ENCODE measurements at regions not wholly inside any gene's neighbourhood (a gene's known extent, or its start where the extent isn't known, plus 50 kb on each side); places are given as distances from the start of the nearest gene placed in this dataset.

- TF ChIP-seq REST (IDR thresholded peaks at IDR 0.05; ENCODE audit: insufficient read depth in 1 of 2, low read depth in 2 of 2, low read length in 2 of 2) = no peak
These were observed 1346.4 kb downstream of the EFNA5 start for GRCh38 chr5:106324356-106324755.

DNA sequence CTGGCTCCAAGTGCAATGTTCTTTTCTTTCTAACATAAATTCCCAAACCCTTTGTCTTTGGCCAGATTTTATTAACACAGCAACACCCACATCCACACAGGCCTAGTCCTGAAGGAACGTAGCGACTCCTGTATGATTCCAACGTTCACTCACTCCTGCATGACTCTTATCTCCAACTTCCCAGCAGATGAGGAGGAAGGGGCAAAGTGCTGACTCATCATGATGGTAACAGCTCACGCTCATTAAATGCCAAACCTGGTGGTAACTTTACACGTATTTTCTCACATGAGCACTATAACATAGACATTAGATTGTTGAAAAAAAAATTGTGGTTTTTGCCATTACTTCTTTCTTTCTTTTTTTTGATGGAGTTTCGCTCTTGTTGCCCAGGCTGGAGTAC, 1349.5 kb downstream of the EFNA5 start:
- no peak for TF ChIP-seq POLR2AphosphoS5 (IDR thresholded peaks at IDR 0.05; ENCODE audit: low read depth, low read length)
- no peak for TF ChIP-seq TAF1 (IDR thresholded peaks at IDR 0.05; ENCODE audit: borderline replicate concordance, insufficient read depth, low read length)
- TF ChIP-seq FOXP2 (optimal IDR thresholded peaks at IDR 0.05; ENCODE audit: borderline replicate concordance, extremely low read depth, extremely low read length, insufficient read depth) = no peak
- no peak for TF ChIP-seq SIN3A (IDR thresholded peaks at IDR 0.05; ENCODE audit: borderline replicate concordance, insufficient read depth, low read length)
- TF ChIP-seq REST (IDR thresholded peaks at IDR 0.05; ENCODE audit: insufficient read depth in 1 of 2, low read depth in 2 of 2, low read length in 2 of 2) = no peak

DNA sequence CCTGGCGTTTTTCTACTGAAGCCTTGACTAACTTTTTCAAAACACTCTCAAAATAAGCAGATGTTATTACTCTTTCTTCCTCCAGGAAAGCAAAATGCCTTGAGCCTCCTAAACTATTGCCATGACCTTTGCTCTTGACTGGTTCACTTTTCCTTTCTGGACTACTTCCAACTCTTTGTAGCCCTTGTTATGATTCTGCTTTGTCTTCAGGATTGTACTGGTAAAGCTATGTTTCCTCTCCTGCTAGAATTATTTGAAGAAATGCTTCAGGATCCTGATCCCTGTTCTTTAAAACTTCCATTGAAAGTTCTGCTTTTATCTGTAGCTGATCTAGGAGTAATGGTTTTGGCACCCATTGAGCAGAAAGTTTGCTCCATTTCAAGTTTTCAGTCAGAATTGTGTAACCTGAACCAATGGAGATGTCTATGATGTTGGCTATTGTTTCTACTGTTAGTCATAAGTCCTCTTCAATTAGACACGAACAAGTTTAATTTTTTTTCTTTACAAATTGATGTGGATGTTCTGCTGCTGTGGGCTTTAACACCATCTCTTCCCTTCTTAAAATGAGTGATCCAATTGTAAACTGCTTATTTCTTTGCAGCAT, 1356.4 kb downstream of the EFNA5 start:
- TF ChIP-seq SIN3A (IDR thresholded peaks at IDR 0.05; ENCODE audit: borderline replicate concordance, insufficient read depth, low read length) (no peak), FOXP2 (optimal IDR thresholded peaks at IDR 0.05; ENCODE audit: borderline replicate concordance, extremely low read depth, extremely low read length, insufficient read depth) (no peak), TAF1 (IDR thresholded peaks at IDR 0.05; ENCODE audit: borderline replicate concordance, insufficient read depth, low read length) (no peak), POLR2AphosphoS5 (IDR thresholded peaks at IDR 0.05; ENCODE audit: low read depth, low read length) (no peak), REST (IDR thresholded peaks at IDR 0.05; ENCODE audit: insufficient read depth in 1 of 2, low read depth in 2 of 2, low read length in 2 of 2) (no peak)

DNA sequence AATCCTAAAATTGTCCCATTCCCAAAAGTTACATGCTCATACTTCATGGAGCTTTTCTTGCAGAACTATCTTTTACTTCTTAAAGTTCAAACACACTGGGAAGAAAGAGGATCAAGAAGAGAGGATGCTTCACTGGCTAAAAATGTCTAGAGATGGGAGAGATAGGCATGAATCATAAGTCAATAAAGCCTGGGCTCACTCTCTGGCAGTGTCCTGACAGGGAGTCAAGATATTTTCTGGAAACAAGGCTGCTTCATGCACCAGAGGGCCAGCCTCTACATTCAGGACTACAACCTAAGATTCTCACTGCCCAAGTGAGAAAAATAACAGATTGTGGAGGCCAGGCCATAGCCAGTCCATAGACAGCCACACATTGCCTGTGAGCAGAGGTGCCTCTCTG, 1358.4 kb downstream of the EFNA5 start:
- no peak for TF ChIP-seq POLR2AphosphoS5 (IDR thresholded peaks at IDR 0.05; ENCODE audit: low read depth, low read length)
- no peak for TF ChIP-seq TAF1 (IDR thresholded peaks at IDR 0.05; ENCODE audit: borderline replicate concordance, insufficient read depth, low read length)
- TF ChIP-seq REST (IDR thresholded peaks at IDR 0.05; ENCODE audit: insufficient read depth in 1 of 2, low read depth in 2 of 2, low read length in 2 of 2) = no peak
- TF ChIP-seq FOXP2 (optimal IDR thresholded peaks at IDR 0.05; ENCODE audit: borderline replicate concordance, extremely low read depth, extremely low read length, insufficient read depth) = no peak
- TF ChIP-seq SIN3A (IDR thresholded peaks at IDR 0.05; ENCODE audit: borderline replicate concordance, insufficient read depth, low read length) = no peak

- TF ChIP-seq FOXP2 (optimal IDR thresholded peaks at IDR 0.05; ENCODE audit: borderline replicate concordance, extremely low read depth, extremely low read length, insufficient read depth) = no peak
- no peak for TF ChIP-seq TAF1 (IDR thresholded peaks at IDR 0.05; ENCODE audit: borderline replicate concordance, insufficient read depth, low read length)
- TF ChIP-seq SIN3A (IDR thresholded peaks at IDR 0.05; ENCODE audit: borderline replicate concordance, insufficient read depth, low read length) = no peak
- TF ChIP-seq REST (IDR thresholded peaks at IDR 0.05; ENCODE audit: insufficient read depth in 1 of 2, low read depth in 2 of 2, low read length in 2 of 2) = no peak
- no peak for TF ChIP-seq POLR2AphosphoS5 (IDR thresholded peaks at IDR 0.05; ENCODE audit: low read depth, low read length)
These were observed 1359.4 kb downstream of the EFNA5 start for GRCh38 chr5:106311230-106311915.

All from PFSK-1 (cell line).